ENCODE measurements at regions not wholly inside any gene's neighbourhood (a gene's known extent, or its start where the extent isn't known, plus 50 kb on each side); places are given as distances from the start of the nearest gene placed in this dataset.

- no peak for ATAC-seq
- intact Hi-C loops (cut with DNase I) = no loop called here
These were observed 175.3 kb upstream of the BRINP1 start for GRCh38 chr9:119544492-119544891.

DNA sequence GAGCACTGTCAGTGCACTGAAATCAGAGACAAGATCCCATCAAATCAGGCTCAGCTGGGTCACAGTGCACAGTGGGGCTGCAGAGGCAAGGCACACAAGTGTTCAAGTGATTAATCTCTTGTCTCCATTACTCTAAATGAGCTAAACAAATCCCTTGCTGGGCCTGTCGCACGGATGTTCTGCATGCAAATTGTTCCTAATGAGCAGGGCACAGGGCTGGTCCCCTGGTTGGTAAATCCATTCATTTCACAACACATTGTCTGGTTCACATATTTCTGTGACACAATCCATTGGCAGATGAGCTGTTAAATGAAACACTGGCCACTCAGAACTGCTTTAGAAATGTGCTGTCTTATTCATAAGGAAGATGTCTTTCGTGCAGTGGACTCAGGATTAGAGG lies 167.9 kb upstream of the BRINP1 start:
- DNase-seq (ENCODE audit: missing footprints) = no peak
- no peak for ATAC-seq
- intact Hi-C loops (cut with DNase I) = no loop called here

More at GRCh38 chr9:119544492-119544891, 175.3 kb upstream of the BRINP1 start:
- no peak for DNase-seq (ENCODE audit: missing footprints)

DNA sequence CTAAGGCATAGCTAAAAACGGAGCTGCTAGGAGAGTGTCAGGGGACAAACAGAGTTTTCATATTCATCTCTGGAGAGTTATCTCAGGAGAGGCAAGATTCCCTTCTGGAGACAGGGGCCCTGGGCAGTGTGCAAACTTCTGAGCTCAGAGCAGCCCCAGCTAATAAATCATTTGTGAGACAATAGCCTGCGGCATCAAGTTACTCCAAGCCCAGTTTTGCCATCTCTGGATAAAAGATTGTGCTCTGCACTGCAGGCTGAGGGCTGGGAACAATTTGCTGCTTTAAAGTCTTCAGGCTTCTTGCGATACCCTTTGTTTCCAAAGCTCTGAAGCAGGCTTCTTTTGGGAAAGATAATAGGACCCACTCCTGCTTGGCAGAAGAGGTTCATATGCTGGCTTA lies 164.3 kb upstream of the BRINP1 start:
- ATAC-seq = no peak
- intact Hi-C loops (cut with DNase I) = no loop called here
- DNase-seq (ENCODE audit: missing footprints) = no peak

DNA sequence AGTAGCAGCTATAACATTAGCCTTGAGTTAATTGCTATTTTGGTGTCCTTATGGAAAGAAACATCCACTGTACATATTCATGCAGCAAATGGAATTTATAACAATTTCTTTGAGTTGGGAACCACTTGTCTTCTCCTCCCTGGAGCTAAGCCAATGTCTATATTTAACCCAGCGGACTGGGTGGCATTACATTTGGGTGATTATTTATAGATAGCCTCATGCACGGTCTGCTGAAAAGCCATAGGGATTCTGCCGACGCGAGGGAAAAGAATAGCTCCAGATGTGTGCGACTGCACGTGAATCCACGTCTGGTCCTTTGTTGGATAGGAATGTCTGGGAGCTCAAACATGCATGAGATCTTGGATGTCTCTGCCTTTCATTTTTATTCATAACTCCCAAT lies 157.5 kb upstream of the BRINP1 start:
- ATAC-seq (peak; percentile 59), DNase-seq (ENCODE audit: missing footprints) (no peak)
- intact Hi-C loops (cut with DNase I) = no loop called here

DNA sequence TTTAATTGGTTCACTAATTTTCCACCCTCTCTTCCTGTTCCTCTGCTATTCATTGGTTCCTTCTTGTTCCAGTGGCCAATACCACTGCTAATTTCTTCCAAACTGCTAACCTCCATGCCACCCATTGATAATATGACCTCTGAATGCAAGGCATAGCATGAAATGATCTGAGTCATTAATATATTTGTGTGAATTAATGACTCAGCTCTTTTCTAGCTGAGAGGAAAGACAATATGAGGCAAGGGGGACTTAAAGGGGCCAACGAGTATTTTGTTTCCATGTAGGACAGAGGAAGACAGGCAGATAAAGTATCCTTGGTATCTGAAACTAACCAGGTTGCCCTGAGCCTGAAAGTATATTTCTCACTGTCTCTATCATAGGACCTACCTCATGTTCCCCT lies 154.3 kb upstream of the BRINP1 start:
- no peak for ATAC-seq
- intact Hi-C loops (cut with DNase I) = no loop called here
- DNase-seq (ENCODE audit: missing footprints) = no peak

DNA sequence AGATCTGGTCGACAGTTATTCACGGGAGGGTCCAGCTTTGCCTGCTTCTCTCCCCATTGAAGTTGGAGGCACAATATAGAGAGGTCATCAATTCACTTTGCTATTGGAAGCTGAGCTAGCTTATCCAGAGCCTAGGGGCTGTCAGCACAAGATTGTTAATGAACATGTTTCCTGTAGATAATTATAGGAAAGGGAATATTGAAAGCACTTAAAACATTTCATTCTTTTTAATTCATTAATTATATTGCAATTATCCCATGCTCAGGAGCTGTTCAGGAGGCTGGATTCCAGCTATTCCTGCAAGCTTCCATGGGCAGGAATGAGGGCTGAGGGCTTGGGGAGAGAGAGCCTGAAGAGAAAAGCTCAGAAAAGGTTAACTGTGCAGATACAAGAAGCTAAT lies 153.1 kb upstream of the BRINP1 start:
- intact Hi-C loops (cut with DNase I) = no loop called here
- DNase-seq (ENCODE audit: missing footprints) = no peak
- ATAC-seq = no peak

GRCh38 chr9:119509291-119509905 lies 140.2 kb upstream of the BRINP1 start:
- DNase-seq (ENCODE audit: missing footprints) = no peak
- no peak for ATAC-seq
- intact Hi-C loops (cut with DNase I) = no loop called here

- DNase-seq (ENCODE audit: missing footprints) = no peak
- ATAC-seq = no peak
- intact Hi-C loops (cut with DNase I) = no loop called here
These were observed 132.1 kb upstream of the BRINP1 start for GRCh38 chr9:119501374-119501773.

DNA sequence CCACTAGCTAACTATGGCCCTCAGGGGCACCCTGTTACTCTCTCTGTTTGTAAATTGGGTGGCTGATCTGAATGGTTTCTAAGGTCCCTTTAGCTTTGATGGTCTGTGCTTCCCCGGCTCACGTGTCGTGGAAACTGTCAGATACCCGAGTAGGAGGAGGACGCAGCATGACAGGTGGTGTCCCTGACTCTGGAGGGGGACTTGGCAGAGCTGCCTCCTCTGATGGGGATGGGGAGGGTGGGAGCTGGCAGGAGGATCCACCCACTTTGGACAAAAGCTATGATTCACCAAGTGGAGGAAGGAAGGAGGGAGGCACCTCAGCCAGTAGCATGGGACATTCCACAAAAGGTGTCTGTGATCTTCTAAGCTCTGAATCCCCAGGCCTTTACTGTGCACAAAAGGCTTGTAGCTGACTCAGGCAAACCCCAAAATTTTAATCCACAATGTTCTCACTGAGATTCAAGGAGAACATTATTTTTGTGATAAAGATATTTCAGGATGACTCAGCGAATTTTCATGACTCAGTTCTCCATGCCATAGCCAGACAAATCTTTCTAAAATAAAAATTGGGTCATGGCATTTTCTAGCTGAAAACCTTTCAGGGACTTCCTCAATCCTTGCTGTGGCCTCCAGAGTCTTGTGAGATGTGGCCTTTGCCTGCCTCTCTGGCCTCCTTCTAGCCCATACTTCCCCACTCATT lies 131.0 kb upstream of the BRINP1 start:
- ATAC-seq = no peak
- DNase-seq (ENCODE audit: missing footprints) = no peak
- intact Hi-C loops (cut with DNase I) = no loop called here

DNA sequence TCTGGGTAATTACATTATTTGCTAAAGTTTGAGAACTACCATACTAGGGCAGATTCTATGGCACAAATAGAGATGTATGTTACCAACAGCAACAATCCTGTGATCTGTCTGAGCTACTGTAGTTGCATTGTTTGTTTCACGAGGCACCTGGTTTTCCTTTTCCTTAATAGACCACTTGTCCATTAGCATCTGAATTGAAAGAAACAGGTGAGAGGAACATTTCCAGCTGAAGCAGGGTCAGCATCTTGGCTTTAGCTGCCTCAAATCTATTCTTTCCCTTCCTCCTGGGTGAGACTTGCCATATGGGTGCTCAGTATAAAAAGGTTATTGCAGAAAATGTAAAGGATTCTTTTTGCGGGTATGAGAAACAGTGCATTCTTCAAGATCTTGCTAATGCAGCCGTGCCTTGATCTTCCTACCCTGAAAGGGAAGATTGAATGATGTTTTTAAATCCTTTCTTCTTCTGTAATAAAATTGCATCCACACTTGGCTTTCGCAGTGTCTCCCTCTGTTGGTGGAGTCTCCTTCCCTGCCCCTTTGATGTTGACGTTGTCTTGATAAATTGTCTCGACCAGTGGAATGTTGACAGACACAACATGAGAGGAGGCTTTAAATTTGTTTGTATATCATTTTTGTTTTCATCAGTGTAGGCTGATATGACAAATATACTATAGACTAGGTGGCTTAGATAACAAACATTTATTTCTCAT lies 118.0 kb upstream of the BRINP1 start:
- ATAC-seq = no peak
- DNase-seq (ENCODE audit: missing footprints) = no peak
- intact Hi-C loops (cut with DNase I) = no loop called here

- no peak for ATAC-seq
- DNase-seq (ENCODE audit: missing footprints) = no peak
- intact Hi-C loops (cut with DNase I) = no loop called here
These were observed 113.9 kb upstream of the BRINP1 start for GRCh38 chr9:119483153-119483552.

- ATAC-seq (no peak), DNase-seq (ENCODE audit: missing footprints) (no peak)
- intact Hi-C loops (cut with DNase I) = no loop called here
These were observed 108.0 kb upstream of the BRINP1 start for GRCh38 chr9:119477197-119477596.

DNA sequence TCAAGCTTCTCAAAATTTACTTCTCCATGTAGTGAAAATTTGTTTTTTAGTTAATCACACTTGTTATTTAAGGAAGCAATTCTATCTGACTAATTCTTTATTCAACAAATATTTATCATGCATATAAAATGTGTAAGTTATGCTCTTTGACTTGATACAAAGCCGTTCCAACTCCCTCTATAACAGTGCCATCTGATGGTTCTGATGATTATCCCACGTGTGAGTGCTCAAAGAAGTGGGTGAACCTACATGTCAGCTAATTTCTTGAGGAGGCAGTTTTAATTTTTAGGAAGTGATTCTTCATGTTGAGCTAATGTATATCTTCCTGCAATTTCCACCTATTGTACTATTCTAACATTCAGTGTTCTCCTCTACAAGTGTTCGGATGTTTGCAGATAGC lies 88.8 kb upstream of the BRINP1 start:
- ATAC-seq (no peak), DNase-seq (ENCODE audit: missing footprints) (no peak)
- intact Hi-C loops (cut with DNase I) = no loop called here

DNA sequence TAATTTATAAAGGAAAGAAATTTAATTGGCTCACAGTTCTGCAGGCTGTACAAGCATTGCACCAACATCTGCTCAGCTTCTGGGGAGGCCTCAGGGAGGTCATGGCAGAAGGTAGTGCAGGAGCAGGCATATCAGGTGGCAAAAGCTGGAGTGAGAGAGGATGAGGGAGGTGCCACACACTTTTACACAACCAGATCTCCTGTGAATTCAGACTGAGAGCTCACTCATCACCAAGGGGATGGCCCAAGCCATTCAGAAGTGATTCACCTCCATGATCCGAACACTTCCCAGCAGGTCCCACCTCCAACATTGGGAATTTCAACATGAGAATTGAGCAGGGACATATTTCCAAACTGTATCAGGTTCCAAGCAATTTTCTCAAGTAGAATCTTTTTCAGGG lies 84.7 kb upstream of the BRINP1 start:
- intact Hi-C loops (cut with DNase I) = loop anchor here (5.0 kb wide), 1 partner anchor 1392 kb away; no protein-coding TSS in a partner anchor
- DNase-seq (ENCODE audit: missing footprints) (no peak), ATAC-seq (no peak)

DNA sequence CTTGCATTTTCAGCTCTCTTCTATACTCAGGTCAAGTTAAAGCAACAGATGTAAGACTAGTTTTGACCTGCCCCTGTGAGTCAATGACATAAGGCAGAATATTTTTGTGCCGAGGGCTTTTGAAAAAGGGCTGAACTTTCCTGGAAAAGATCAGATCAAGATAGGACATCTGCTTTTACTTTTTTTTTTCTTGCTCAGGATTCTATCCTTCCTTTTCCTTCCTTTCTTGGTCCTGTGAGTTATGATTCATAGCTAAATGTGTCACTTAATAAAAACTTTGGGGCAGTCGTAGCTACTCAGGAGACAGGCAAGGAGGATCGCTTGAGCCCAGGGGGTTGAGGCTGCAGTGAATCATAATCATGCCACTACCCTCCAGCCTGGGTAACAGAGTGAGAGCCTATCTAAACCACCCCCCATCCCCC lies 84.3 kb upstream of the BRINP1 start:
- DNase-seq (ENCODE audit: missing footprints) (no peak), ATAC-seq (no peak)
- intact Hi-C loops (cut with DNase I) = loop anchor here (5.0 kb wide), 1 partner anchor 1391 kb away; no protein-coding TSS in a partner anchor

GRCh38 chr9:119451426-119451825 lies 82.2 kb upstream of the BRINP1 start:
- intact Hi-C loops (cut with DNase I) = loop anchor here (5.0 kb wide), 1 partner anchor 1389 kb away; no protein-coding TSS in a partner anchor
- DNase-seq (ENCODE audit: missing footprints) = no peak
- ATAC-seq = no peak

DNA sequence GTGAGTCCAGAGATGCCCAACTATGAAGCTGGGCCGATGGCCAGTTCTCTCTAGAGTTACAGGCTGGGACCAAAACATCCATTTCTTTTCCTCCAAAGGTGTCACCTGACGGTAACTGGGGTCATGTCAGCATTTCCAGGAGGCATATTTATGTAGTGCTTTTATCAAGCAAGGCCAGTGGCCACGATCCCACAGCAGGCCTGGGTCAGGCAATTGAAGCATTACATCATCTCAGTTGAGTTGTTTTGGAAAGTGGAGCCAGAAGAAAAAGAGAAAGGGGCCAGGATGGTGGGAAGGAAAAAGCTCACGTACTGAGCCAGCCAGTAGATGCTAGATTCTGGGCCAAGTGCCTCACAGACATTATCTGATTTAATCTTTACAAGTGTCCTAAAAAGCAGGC lies 73.9 kb upstream of the BRINP1 start:
- intact Hi-C loops (cut with DNase I) = no loop called here
- DNase-seq (ENCODE audit: missing footprints) = no peak
- no peak for ATAC-seq

GRCh38 chr9:119441832-119442231 lies 72.6 kb upstream of the BRINP1 start:
- DNase-seq (ENCODE audit: missing footprints) (no peak), ATAC-seq (no peak)
- intact Hi-C loops (cut with DNase I) = no loop called here

DNA sequence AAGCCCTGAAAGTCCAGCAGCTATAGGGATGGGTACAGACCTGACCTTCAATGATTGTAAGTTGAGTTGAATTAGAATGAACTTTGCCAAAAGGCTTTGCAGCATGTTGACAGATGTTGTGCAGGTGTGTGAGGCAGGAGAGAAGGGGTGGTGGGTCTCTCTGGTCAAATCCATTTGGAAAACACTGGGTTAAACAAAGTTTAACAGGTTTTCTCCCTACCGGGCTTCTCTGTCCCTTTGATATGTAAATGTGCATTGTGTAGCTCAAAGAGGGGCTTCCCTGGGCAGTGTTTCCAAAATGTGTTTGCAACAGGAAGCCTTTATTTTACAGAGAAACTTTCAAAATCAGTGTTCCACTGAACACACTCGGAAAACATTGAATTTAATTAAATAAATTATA lies 72.1 kb upstream of the BRINP1 start:
- ATAC-seq (no peak), DNase-seq (ENCODE audit: missing footprints) (no peak)
- intact Hi-C loops (cut with DNase I) = no loop called here

DNA sequence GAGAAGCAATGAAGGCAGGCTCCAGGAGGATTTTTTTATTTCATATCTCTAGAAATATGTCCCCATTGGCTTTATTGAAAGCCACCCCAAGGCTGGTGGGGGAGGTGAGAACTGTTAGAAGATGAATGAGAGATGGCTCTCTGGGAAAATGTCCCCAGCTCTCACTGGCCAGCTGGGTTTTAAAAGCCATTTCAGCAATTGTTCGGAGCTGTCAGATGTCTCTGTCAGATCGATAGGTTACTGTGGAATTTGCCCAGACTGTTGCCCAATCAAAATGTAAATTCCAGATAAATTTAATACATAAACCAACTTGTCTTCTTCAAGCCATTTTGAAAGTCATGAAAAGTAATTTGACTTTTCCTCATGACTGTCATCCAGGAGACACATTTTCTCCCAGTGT lies 67.0 kb upstream of the BRINP1 start:
- intact Hi-C loops (cut with DNase I) = no loop called here
- DNase-seq (ENCODE audit: missing footprints) = no peak
- no peak for ATAC-seq
